Liver (tissue), 8 donors: ENCODE measurements at regions not wholly inside any gene's neighbourhood (a gene's known extent, or its start where the extent isn't known, plus 50 kb on each side); places are given as distances from the start of the nearest gene placed in this dataset.

Experiments
- DNase-seq: peaks from one replicate; pipeline ENCODE4 v3.0.0-alpha.2; 2017; ENCODE audit warnings: low spot score
- H3K27ac ChIP-seq, 2 donors: one replicate each; pipeline ENCODE4 v1.7.0; 2013; ENCODE audit warnings: inconsistent platforms in 2 of 2, low read length in 2 of 2, control low read depth in 1 of 2, low read depth in 1 of 2, mild to moderate bottlenecking in 1 of 2
- H3K27me3 ChIP-seq, 4 donors: one replicate each; pipeline versions ENCODE4 v1.6.1 to v1.7.0; 2013; ENCODE audit warnings: low read length in 3 of 4, inconsistent platforms in 1 of 4, mild to moderate bottlenecking in 1 of 4, moderate library complexity in 1 of 4; ENCODE audit not compliant: control insufficient read depth in 4 of 4, insufficient read depth in 4 of 4
- H3K36me3 ChIP-seq, 4 donors: one replicate each; pipeline versions ENCODE4 v1.6.1 to v1.7.0; 2013; ENCODE audit warnings: low read length in 3 of 4, mild to moderate bottlenecking in 3 of 4, low read depth in 1 of 4, moderate library complexity in 1 of 4; ENCODE audit not compliant: control insufficient read depth in 4 of 4, insufficient read depth in 3 of 4
- H3K4me1 ChIP-seq, 4 donors: one replicate each; pipeline versions ENCODE4 v1.6.1 to v1.7.0; 2013; ENCODE audit warnings: low read length in 3 of 4, mild to moderate bottlenecking in 3 of 4, moderate library complexity in 1 of 4; ENCODE audit not compliant: control insufficient read depth in 4 of 4, insufficient read depth in 4 of 4
- H3K4me3 ChIP-seq, 3 donors: one replicate each; pipeline versions ENCODE4 v1.6.1 to v1.7.0; 2013; ENCODE audit warnings: low read length in 3 of 3, control low read depth in 1 of 3, low read depth in 1 of 3, mild to moderate bottlenecking in 1 of 3
- H3K9ac ChIP-seq, 2 donors: one replicate each; pipeline ENCODE4 v1.7.0; 2013; ENCODE audit warnings: low read length in 2 of 2, mild to moderate bottlenecking in 2 of 2, moderate library complexity in 2 of 2, control low read depth in 1 of 2, low read depth in 1 of 2
- H3K9me3 ChIP-seq, 4 donors: one replicate each; pipeline versions ENCODE4 v1.6.1 to v1.7.0; 2013; ENCODE audit warnings: low read length in 3 of 4; ENCODE audit not compliant: control insufficient read depth in 4 of 4
- CTCF ChIP-seq: fragments of 150-350 bp; IDR thresholded peaks from 2 replicates; pipeline ENCODE4 v1.5.1; 2017; ENCODE audit warnings: improper control_type of control experiment, low read depth, low read length; ENCODE audit not compliant: missing input control
- EGR1 ChIP-seq, 2 donors: IDR thresholded peaks; 2 replicates each; pipeline ENCODE4 v1.6.1; 2016 to 2018; ENCODE audit warnings: antibody characterized with exemption in 2 of 2, low read depth in 2 of 2
- FOXA1 ChIP-seq: IDR thresholded peaks from 2 replicates; pipeline ENCODE4 v1.6.1; 2016; ENCODE audit warnings: antibody characterized with exemption
- FOXA2 ChIP-seq: IDR thresholded peaks from 2 replicates; pipeline ENCODE4 v1.6.1; 2016; ENCODE audit warnings: antibody characterized with exemption
- GABPA ChIP-seq, 2 donors: IDR thresholded peaks in 1 of 2; conservative IDR thresholded peaks in 1 of 2; 2 replicates each; pipeline ENCODE4 v1.6.1; 2016; ENCODE audit warnings: antibody characterized with exemption in 2 of 2, mild to moderate bottlenecking in 1 of 2, moderate library complexity in 1 of 2
- HNF4A ChIP-seq, 2 donors: conservative IDR thresholded peaks; 2 replicates each; pipeline ENCODE4 v1.6.1; 2016; ENCODE audit warnings: antibody characterized with exemption in 2 of 2, mild to moderate bottlenecking in 2 of 2
- HNF4G ChIP-seq: IDR thresholded peaks from 2 replicates; pipeline ENCODE4 v1.6.1; 2016; ENCODE audit warnings: antibody characterized with exemption
- JUND ChIP-seq, 2 donors: IDR thresholded peaks; 2 replicates each; pipeline ENCODE4 v1.6.1; 2016; ENCODE audit warnings: antibody characterized with exemption in 2 of 2
- NR2F2 ChIP-seq: IDR thresholded peaks from 2 replicates; pipeline ENCODE4 v1.6.1; 2016; ENCODE audit warnings: antibody characterized with exemption
- RAD21 ChIP-seq, 2 donors: IDR thresholded peaks; 2 replicates each; pipeline ENCODE4 v1.6.1; 2016; ENCODE audit warnings: antibody characterized with exemption in 2 of 2, mild to moderate bottlenecking in 2 of 2
- REST ChIP-seq: IDR thresholded peaks from 2 replicates; pipeline ENCODE4 v1.6.1; 2016; ENCODE audit warnings: antibody characterized with exemption, mild to moderate bottlenecking
- RXRA ChIP-seq, 2 donors: IDR thresholded peaks; 2 replicates each; pipeline ENCODE4 v1.6.1; 2017 to 2018; ENCODE audit warnings: antibody characterized with exemption in 2 of 2, mild to moderate bottlenecking in 1 of 2
- SP1 ChIP-seq: IDR thresholded peaks from 2 replicates; pipeline ENCODE4 v1.6.1; 2018; ENCODE audit warnings: antibody characterized with exemption, mild to moderate bottlenecking
- TAF1 ChIP-seq: conservative IDR thresholded peaks from 2 replicates; pipeline ENCODE4 v1.6.1; 2016; ENCODE audit warnings: antibody characterized with exemption, mild to moderate bottlenecking
- YY1 ChIP-seq: IDR thresholded peaks from 2 replicates; pipeline ENCODE4 v1.6.1; 2016; ENCODE audit warnings: antibody characterized with exemption, mild to moderate bottlenecking
- ZBTB33 ChIP-seq: IDR thresholded peaks from 2 replicates; pipeline ENCODE4 v1.6.1; 2016; ENCODE audit warnings: antibody characterized with exemption
- WGBS: extraction: QIAGEN DNeasy Blood & Tissue Kit; methylation state at CpG from one replicate; pipeline ENCODE4 v1.1.7; 2013; 5-methylcytosine and 5-hydroxymethylcytosine counted together
- TF ChIP-seq, protein P1 (sequence below): IDR thresholded peaks from 2 replicates; pipeline ENCODE4 v1.6.1; 2016; ENCODE audit warnings: antibody characterized with exemption
- TF ChIP-seq, protein P2 (sequence below): IDR thresholded peaks from 2 replicates; pipeline ENCODE4 v1.6.1; 2016; ENCODE audit warnings: antibody characterized with exemption
- donor health status: healthy.
- donor health status: healthy.
- donor health status: healthy.
- donor health status: healthy.
- donor health status: healthy.

DNA sequence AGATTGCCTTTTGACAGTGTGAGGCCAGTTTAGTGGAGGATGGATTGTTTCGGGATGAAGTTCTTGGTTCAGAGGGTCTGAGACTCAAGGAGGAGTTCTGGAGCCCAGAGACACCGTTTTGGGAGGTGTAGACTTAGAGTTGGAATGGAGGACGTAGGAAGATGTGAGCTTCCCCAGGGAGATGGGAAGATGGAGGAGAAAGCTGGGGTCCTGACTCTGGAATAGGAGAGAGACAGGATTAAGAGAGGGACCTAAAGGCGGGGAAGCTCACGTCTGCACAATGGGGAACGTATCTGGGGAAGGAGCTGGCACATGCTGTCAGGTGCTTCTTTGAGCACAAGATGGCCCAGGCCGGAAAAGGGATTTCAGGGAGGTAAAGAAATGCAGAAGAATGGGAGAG is 71.3 kb upstream of the CLDN5 start:
- 94% methylated on average over 7 of the region's 7 CpGs for WGBS
- H3K27me3 ChIP-seq, result no peaks in the 10 kb centered on the region
- peaks cover 0 to 11% (median 7%) of the 10 kb centered on the region in 4 donors for H3K4me1 ChIP-seq
- no peak for TF ChIP-seq SP1
- no peak for TF ChIP-seq TAF1
- no peak for TF ChIP-seq GABPA (IDR thresholded peaks at IDR 0.05 in 1 of 2, conservative IDR thresholded peaks at IDR 0.05 in 1 of 2)
- TF ChIP-seq HNF4A (conservative IDR thresholded peaks at IDR 0.05), result no peak
- TF ChIP-seq ZBTB33, result no peak
- no peak for TF ChIP-seq EGR1 (IDR thresholded peaks at IDR 0.05; ENCODE audit: low read depth in 2 of 2)
- no peak for TF ChIP-seq REST
- no peak for TF ChIP-seq YY1
- TF ChIP-seq RXRA (IDR thresholded peaks at IDR 0.05), result no peak
- TF ChIP-seq RAD21 (IDR thresholded peaks at IDR 0.05), result no peak
- TF ChIP-seq JUND (IDR thresholded peaks at IDR 0.05), result no peak
- no peak for TF ChIP-seq CTCF
- TF ChIP-seq, protein P1, sequence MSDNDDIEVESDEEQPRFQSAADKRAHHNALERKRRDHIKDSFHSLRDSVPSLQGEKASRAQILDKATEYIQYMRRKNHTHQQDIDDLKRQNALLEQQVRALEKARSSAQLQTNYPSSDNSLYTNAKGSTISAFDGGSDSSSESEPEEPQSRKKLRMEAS, result no peak
- no peak for TF ChIP-seq FOXA1
- no peak for TF ChIP-seq NR2F2
- TF ChIP-seq, protein P2, sequence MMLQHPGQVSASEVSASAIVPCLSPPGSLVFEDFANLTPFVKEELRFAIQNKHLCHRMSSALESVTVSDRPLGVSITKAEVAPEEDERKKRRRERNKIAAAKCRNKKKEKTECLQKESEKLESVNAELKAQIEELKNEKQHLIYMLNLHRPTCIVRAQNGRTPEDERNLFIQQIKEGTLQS, result no peak
- TF ChIP-seq FOXA2, result no peak
- no peak for TF ChIP-seq HNF4G
- H3K9me3 ChIP-seq, result no peaks in the 10 kb centered on the region
- no peaks in the 10 kb centered on the region for H3K36me3 ChIP-seq
- H3K9ac ChIP-seq, result no peak overlapping the region
- no peak for DNase-seq
- no peak overlapping the region for H3K4me3 ChIP-seq
- no peak overlapping the region for H3K27ac ChIP-seq
